ENCODE measurements at regions not wholly inside any gene's neighbourhood (a gene's known extent, or its start where the extent isn't known, plus 50 kb on each side); places are given as distances from the start of the nearest gene placed in this dataset.

- TF ChIP-seq MAX (IDR thresholded peaks at IDR 0.05) (no peak), SP1 (IDR thresholded peaks at IDR 0.05) (no peak), CTCF (IDR thresholded peaks at IDR 0.05; ENCODE audit: low read depth, low read length, missing input control) (no peak), HNF4G (IDR thresholded peaks at IDR 0.05) (no peak), YY1 (IDR thresholded peaks at IDR 0.05) (no peak)
Measured at GRCh38 chr18:6650127-6650507, 79.4 kb upstream of the ARHGAP28 start.
